ENCODE measurements at regions not wholly inside any gene's neighbourhood (a gene's known extent, or its start where the extent isn't known, plus 50 kb on each side); places are given as distances from the start of the nearest gene placed in this dataset.
"Not testable (repeated sequence)": the region's sequence is repeated elsewhere in the genome, so short reads cannot be mapped to it uniquely, and the experiment has no call there.

DNA sequence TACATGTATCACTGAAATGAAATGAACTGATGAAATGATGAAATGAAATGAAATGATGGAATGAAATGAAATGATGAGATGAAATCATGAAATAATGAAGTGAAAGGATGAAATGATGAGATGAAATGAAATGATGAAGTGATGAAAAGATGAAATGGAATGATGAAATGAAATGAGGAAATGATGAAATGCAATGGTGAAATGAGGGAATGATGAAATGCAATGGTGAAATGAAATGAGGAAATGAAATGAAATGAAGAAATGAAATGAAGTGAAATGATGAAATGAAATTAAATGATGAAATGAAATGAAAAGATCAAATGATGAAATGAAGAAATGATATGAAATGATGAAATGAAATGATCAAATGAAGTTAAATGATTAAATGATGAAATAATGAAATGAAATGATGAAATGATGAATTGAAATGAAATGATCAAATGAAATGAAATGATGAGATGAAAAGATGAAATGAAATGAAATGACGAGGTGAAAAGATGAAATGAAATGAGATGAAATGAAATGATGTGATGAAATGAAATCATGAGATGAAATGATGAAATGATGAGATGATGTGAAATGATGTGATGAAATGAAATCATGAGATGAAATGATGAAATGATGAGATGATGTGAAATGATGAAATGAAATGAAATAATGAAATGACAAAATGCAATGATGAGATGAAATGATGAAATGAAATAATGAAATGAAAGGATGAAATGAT lies 327.9 kb upstream of the WSB1 start:
- TF ChIP-seq, protein P1, sequence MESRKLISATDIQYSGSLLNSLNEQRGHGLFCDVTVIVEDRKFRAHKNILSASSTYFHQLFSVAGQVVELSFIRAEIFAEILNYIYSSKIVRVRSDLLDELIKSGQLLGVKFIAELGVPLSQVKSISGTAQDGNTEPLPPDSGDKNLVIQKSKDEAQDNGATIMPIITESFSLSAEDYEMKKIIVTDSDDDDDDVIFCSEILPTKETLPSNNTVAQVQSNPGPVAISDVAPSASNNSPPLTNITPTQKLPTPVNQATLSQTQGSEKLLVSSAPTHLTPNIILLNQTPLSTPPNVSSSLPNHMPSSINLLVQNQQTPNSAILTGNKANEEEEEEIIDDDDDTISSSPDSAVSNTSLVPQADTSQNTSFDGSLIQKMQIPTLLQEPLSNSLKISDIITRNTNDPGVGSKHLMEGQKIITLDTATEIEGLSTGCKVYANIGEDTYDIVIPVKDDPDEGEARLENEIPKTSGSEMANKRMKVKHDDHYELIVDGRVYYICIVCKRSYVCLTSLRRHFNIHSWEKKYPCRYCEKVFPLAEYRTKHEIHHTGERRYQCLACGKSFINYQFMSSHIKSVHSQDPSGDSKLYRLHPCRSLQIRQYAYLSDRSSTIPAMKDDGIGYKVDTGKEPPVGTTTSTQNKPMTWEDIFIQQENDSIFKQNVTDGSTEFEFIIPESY (IDR thresholded peaks at IDR 0.05; ENCODE audit: borderline replicate concordance, low read depth): not testable (repeated sequence)
- TF ChIP-seq POLR2AphosphoS5 (IDR thresholded peaks at IDR 0.05; ENCODE audit: low read depth, low read length); EP300 (IDR thresholded peaks at IDR 0.05; ENCODE audit: borderline replicate concordance in 1 of 2, low read depth in 1 of 2, low read length in 1 of 2); RFX5 (IDR thresholded peaks at IDR 0.05; ENCODE audit: low read length); EZH2phosphoT487 (IDR thresholded peaks at IDR 0.05; ENCODE audit: borderline replicate concordance, low read depth); GABPA (IDR thresholded peaks at IDR 0.05; ENCODE audit: low read depth); GATA2 (CRISPR knock-in tag; IDR thresholded peaks at IDR 0.05); SMC3 (IDR thresholded peaks at IDR 0.05; ENCODE audit: low read depth, low read length): not testable (repeated sequence)
- TF ChIP-seq, protein P2, sequence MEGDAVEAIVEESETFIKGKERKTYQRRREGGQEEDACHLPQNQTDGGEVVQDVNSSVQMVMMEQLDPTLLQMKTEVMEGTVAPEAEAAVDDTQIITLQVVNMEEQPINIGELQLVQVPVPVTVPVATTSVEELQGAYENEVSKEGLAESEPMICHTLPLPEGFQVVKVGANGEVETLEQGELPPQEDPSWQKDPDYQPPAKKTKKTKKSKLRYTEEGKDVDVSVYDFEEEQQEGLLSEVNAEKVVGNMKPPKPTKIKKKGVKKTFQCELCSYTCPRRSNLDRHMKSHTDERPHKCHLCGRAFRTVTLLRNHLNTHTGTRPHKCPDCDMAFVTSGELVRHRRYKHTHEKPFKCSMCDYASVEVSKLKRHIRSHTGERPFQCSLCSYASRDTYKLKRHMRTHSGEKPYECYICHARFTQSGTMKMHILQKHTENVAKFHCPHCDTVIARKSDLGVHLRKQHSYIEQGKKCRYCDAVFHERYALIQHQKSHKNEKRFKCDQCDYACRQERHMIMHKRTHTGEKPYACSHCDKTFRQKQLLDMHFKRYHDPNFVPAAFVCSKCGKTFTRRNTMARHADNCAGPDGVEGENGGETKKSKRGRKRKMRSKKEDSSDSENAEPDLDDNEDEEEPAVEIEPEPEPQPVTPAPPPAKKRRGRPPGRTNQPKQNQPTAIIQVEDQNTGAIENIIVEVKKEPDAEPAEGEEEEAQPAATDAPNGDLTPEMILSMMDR (IDR thresholded peaks at IDR 0.05): not testable (repeated sequence)
- TF ChIP-seq, protein P3, sequence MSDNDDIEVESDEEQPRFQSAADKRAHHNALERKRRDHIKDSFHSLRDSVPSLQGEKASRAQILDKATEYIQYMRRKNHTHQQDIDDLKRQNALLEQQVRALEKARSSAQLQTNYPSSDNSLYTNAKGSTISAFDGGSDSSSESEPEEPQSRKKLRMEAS (IDR thresholded peaks at IDR 0.05; ENCODE audit: low read depth): not testable (repeated sequence)

Measured in SK-N-SH (cell line).